ENCODE measurements at regions not wholly inside any gene's neighbourhood (a gene's known extent, or its start where the extent isn't known, plus 50 kb on each side); places are given as distances from the start of the nearest gene placed in this dataset.

DNA sequence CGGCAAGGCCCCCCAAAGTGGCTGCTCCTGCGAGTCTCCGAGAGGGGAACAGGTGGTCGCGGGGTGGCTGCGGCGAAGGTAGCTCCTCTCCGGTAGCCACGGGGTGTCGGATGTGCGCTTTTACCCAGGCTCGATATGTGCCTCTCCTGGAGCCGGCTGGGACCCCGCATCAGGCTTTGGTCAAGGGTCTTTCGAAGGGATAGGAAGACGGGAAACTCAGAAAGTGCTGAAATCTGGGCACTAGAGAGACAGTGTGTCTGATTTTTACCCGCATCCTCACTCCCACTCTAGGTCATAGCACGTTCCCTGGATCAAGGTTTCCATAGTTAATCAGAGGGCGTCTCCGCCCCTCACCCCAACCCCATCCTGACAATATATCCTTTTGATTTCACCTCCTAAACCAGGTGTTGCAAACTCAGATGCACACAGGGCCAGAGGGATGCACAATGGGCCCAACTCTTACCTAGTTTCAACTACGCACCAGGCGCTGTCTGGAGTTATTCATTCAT is 156.9 kb downstream of the PTPN11 start:
- in situ Hi-C loops (cut with HindIII; ENCODE audit: low pct_unique_long_range_greater_than_20kb, low sequenced_read_pairs) (no loop called here), intact Hi-C loops (cut with micrococcal nuclease; ENCODE audit: unreplicated experiment) (no loop called here)
- DNase-seq (ENCODE audit: low read depth, low spot score) (no peak), ATAC-seq (no peak)
- H3K27ac ChIP-seq (ENCODE audit: low read length): no peak overlapping the region
- POLR2A ChIA-PET: no interaction called here
- no peaks in the 10 kb centered on the region for H3K9me3 ChIP-seq (ENCODE audit: control insufficient read depth, insufficient read depth, low read depth, low read length)
- H3K4me1 ChIP-seq (ENCODE audit: control insufficient read depth, insufficient read depth, low read length): no peaks in the 10 kb centered on the region
- CTCF ChIA-PET: no interaction called here
- no peaks in the 10 kb centered on the region for H3K36me3 ChIP-seq (ENCODE audit: control insufficient read depth, insufficient read depth, low read length)
- BruUV-seq (replicated peaks): no TSS peak
- TF ChIP-seq POLR2AphosphoS5 (IDR thresholded peaks at IDR 0.05; ENCODE audit: low read depth, low read length) (no peak), TCF7L2 (IDR thresholded peaks at IDR 0.05; ENCODE audit: low read depth, low read length) (no peak)
- TF ChIP-seq, protein P1, sequence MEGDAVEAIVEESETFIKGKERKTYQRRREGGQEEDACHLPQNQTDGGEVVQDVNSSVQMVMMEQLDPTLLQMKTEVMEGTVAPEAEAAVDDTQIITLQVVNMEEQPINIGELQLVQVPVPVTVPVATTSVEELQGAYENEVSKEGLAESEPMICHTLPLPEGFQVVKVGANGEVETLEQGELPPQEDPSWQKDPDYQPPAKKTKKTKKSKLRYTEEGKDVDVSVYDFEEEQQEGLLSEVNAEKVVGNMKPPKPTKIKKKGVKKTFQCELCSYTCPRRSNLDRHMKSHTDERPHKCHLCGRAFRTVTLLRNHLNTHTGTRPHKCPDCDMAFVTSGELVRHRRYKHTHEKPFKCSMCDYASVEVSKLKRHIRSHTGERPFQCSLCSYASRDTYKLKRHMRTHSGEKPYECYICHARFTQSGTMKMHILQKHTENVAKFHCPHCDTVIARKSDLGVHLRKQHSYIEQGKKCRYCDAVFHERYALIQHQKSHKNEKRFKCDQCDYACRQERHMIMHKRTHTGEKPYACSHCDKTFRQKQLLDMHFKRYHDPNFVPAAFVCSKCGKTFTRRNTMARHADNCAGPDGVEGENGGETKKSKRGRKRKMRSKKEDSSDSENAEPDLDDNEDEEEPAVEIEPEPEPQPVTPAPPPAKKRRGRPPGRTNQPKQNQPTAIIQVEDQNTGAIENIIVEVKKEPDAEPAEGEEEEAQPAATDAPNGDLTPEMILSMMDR (IDR thresholded peaks at IDR 0.05): no peak
- TF ChIP-seq, protein P2, sequence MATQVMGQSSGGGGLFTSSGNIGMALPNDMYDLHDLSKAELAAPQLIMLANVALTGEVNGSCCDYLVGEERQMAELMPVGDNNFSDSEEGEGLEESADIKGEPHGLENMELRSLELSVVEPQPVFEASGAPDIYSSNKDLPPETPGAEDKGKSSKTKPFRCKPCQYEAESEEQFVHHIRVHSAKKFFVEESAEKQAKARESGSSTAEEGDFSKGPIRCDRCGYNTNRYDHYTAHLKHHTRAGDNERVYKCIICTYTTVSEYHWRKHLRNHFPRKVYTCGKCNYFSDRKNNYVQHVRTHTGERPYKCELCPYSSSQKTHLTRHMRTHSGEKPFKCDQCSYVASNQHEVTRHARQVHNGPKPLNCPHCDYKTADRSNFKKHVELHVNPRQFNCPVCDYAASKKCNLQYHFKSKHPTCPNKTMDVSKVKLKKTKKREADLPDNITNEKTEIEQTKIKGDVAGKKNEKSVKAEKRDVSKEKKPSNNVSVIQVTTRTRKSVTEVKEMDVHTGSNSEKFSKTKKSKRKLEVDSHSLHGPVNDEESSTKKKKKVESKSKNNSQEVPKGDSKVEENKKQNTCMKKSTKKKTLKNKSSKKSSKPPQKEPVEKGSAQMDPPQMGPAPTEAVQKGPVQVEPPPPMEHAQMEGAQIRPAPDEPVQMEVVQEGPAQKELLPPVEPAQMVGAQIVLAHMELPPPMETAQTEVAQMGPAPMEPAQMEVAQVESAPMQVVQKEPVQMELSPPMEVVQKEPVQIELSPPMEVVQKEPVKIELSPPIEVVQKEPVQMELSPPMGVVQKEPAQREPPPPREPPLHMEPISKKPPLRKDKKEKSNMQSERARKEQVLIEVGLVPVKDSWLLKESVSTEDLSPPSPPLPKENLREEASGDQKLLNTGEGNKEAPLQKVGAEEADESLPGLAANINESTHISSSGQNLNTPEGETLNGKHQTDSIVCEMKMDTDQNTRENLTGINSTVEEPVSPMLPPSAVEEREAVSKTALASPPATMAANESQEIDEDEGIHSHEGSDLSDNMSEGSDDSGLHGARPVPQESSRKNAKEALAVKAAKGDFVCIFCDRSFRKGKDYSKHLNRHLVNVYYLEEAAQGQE (IDR thresholded peaks at IDR 0.05; ENCODE audit: insufficient read depth in 1 of 2, low read depth in 2 of 2, low read length in 1 of 2): no peak
- no peak overlapping the region for H3K4me3 ChIP-seq (ENCODE audit: low read depth in 2 of 2, low read length in 2 of 2)
- no peaks in the 10 kb centered on the region for H3K27me3 ChIP-seq (ENCODE audit: control insufficient read depth, insufficient read depth, low read length)

DNA sequence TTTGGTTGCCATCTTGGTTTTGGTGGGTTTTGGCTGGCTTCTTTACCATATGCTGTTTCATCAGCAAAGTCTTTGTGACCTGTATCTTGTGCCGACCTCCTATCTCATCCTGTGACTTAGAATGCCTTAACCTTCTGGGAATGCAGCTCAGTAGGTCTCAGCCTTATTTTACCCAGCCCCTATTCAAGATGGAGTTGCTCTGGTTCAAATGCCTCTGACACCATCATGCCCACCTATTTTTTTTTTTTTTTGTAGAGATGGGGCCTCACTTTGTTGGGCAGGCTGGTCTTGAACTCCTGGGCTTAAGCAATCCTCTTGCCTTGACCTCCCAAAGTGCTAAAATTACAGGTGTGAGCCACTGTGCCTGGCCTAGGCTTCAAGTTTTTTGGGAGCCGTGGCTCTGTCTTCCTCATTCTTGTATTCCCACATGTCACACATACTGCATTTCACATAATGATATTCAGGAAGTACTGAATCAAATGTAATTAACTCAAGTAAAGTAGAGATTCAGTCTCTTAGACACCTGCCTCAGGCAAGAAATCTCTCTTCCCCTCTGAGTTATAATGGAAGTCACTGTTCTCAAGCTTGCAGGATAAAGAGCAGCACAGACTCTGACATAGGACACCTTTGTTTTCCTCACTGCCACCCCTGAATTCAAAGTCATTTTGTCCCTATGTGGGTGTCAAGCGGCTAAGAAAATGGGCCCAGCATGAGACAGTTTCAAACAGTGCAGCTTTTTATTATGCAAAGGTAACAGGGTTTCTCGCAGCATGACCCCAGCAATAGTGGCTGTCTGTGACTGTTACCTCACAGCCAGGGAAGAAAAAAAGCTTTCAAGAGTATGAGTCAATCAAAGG is 159.0 kb downstream of the PTPN11 start:
- no peak for DNase-seq (ENCODE audit: low read depth, low spot score)
- no TSS peak for BruUV-seq (replicated peaks)
- no peaks in the 10 kb centered on the region for H3K36me3 ChIP-seq (ENCODE audit: control insufficient read depth, insufficient read depth, low read length)
- intact Hi-C loops (cut with micrococcal nuclease; ENCODE audit: unreplicated experiment): no loop called here
- H3K9me3 ChIP-seq (ENCODE audit: control insufficient read depth, insufficient read depth, low read depth, low read length): no peaks in the 10 kb centered on the region
- POLR2A ChIA-PET: no interaction called here
- TF ChIP-seq POLR2AphosphoS5 (IDR thresholded peaks at IDR 0.05; ENCODE audit: low read depth, low read length) (no peak), SIN3A (IDR thresholded peaks at IDR 0.05; ENCODE audit: borderline replicate concordance, insufficient read depth, low read depth, low read length) (no peak), TCF7L2 (IDR thresholded peaks at IDR 0.05; ENCODE audit: low read depth, low read length) (no peak)
- TF ChIP-seq, protein P2 (IDR thresholded peaks at IDR 0.05; ENCODE audit: insufficient read depth in 1 of 2, low read depth in 2 of 2, low read length in 1 of 2): no peak
- TF ChIP-seq, protein P1 (IDR thresholded peaks at IDR 0.05): no peak
- H3K27me3 ChIP-seq (ENCODE audit: control insufficient read depth, insufficient read depth, low read length): no peaks in the 10 kb centered on the region
- no peak overlapping the region for H3K4me3 ChIP-seq (ENCODE audit: low read depth in 2 of 2, low read length in 2 of 2)
- no peak overlapping the region for H3K27ac ChIP-seq (ENCODE audit: low read length)
- in situ Hi-C loops (cut with HindIII; ENCODE audit: low pct_unique_long_range_greater_than_20kb, low sequenced_read_pairs): no loop called here
- CTCF ChIA-PET: no interaction called here
- H3K4me1 ChIP-seq (ENCODE audit: control insufficient read depth, insufficient read depth, low read length): no peaks in the 10 kb centered on the region
- no peak for ATAC-seq
